SK-N-MC (cell line): ENCODE measurements at regions not wholly inside any gene's neighbourhood (a gene's known extent, or its start where the extent isn't known, plus 50 kb on each side); places are given as distances from the start of the nearest gene placed in this dataset.

ENCODE experiments used
- EZH2 ChIP-seq: fragments of 200-600 bp; sonication (generic); IDR thresholded peaks from one replicate; pipeline ENCODE4 v1.6.1; 2017; ENCODE audit warnings: antibody characterized with exemption
- FOXP2 ChIP-seq: optimal IDR thresholded peaks from 2 replicates; pipeline ENCODE3; 2011; ENCODE audit warnings: mild to moderate bottlenecking, moderate library complexity; ENCODE audit not compliant: insufficient read depth; ENCODE audit errors: extremely low read length, control extremely low read depth
- POLR2AphosphoS5 ChIP-seq: IDR thresholded peaks from 2 replicates; pipeline ENCODE4 v1.6.1; 2012; ENCODE audit warnings: mild to moderate bottlenecking, low read depth, low read length, borderline replicate concordance

- no peak for TF ChIP-seq POLR2AphosphoS5
- TF ChIP-seq EZH2 = no peak
- no peak for TF ChIP-seq FOXP2
Observed at GRCh38 chr11:89625171-89625570, 84.9 kb upstream of the TRIM77 start.
